ENCODE measurements at regions not wholly inside any gene's neighbourhood (a gene's known extent, or its start where the extent isn't known, plus 50 kb on each side); places are given as distances from the start of the nearest gene placed in this dataset.
A peak's percentile ranks its signal among the peaks of the same experiment; 100 is the strongest.

- ChIA-PET CTCF (no interaction called here), POLR2A (no interaction called here)
- DNase-seq (ENCODE audit: extremely low spot score) = no peak
- TF ChIP-seq BHLHE40 (IDR thresholded peaks at IDR 0.05; ENCODE audit: borderline replicate concordance) (no peak), FOXM1 (IDR thresholded peaks at IDR 0.05; ENCODE audit: borderline replicate concordance) (no peak), FOXA1 (IDR thresholded peaks at IDR 0.05) (no peak), ARNT (IDR thresholded peaks at IDR 0.05) (no peak), CTBP1 (IDR thresholded peaks at IDR 0.05; ENCODE audit: borderline replicate concordance) (no peak), SUZ12 (IDR thresholded peaks at IDR 0.05) (no peak), FOXK2 (IDR thresholded peaks at IDR 0.05) (no peak), SP1 (IDR thresholded peaks at IDR 0.05) (no peak), TARDBP (IDR thresholded peaks at IDR 0.05) (no peak), NFRKB (IDR thresholded peaks at IDR 0.05) (no peak), HDGF (IDR thresholded peaks at IDR 0.05; ENCODE audit: borderline replicate concordance) (no peak), PKNOX1 (IDR thresholded peaks at IDR 0.05) (no peak)
These were observed 69.4 kb upstream of the MORC3 start for GRCh38 chr21:36250423-36251075.

DNA sequence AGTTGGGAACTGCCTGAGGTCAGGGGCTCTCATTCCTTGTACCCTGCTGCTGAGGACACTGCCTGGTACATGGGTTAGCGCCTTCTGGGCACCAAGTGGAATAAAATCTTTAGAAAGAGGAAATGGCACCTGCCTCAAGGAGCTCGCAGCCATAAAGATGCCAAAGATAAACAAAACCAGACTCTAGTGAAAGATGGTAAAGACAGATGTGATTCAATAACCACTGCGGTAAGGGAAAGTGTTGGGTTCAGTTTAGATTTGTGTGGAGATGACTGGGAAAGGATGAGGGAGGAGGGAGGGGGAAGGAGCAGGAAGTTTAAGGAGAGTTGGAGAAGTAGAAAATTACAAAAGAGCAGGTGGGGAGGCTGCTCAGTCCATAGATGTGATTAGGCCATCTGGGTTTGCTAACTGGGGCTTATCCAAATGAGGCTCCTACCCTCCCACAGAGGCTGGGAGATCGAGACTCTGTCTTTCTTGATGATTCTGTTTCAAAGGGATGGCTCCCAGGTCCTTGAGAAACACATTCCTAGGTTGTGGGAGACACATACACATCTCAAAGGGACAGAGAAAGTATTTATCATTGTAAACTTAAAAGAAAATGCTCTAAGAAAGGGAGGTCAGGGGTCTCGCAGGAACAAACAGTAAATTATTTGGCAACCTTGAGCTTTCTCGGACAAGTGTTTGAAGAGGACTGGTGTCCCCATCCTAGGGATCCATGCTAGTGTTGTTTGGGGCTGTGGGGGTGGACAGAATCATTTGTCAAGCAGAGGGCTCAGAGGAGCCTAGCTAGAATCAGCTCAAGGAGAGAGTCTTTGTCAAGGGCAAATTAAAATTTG is 65.7 kb upstream of the MORC3 start:
- CTCF ChIA-PET = no interaction called here
- TF ChIP-seq ARNT (IDR thresholded peaks at IDR 0.05) = no peak
- no peak for TF ChIP-seq TARDBP (IDR thresholded peaks at IDR 0.05)
- no peak for TF ChIP-seq CTBP1 (IDR thresholded peaks at IDR 0.05; ENCODE audit: borderline replicate concordance)
- TF ChIP-seq HDGF (IDR thresholded peaks at IDR 0.05; ENCODE audit: borderline replicate concordance) = no peak
- no peak for TF ChIP-seq FOXK2 (IDR thresholded peaks at IDR 0.05)
- TF ChIP-seq SP1 (IDR thresholded peaks at IDR 0.05) = no peak
- no peak for TF ChIP-seq FOXA1 (IDR thresholded peaks at IDR 0.05)
- TF ChIP-seq NFRKB (IDR thresholded peaks at IDR 0.05) = no peak
- TF ChIP-seq ELF4 (IDR thresholded peaks at IDR 0.05) = no peak
- TF ChIP-seq L3MBTL2 (conservative IDR thresholded peaks at IDR 0.05) = no peak
- TF ChIP-seq BHLHE40 (IDR thresholded peaks at IDR 0.05; ENCODE audit: borderline replicate concordance) = no peak
- POLR2A ChIA-PET = no interaction called here
- no peak for DNase-seq (ENCODE audit: extremely low spot score)

- DNase-seq (ENCODE audit: extremely low spot score) = no peak
- POLR2A ChIA-PET = no interaction called here
These were observed 64.3 kb upstream of the MORC3 start for GRCh38 chr21:36255663-36256062.

GRCh38 chr21:36257657-36258056 is 62.3 kb upstream of the MORC3 start:
- ChIA-PET CTCF (no interaction called here), POLR2A (no interaction called here)
- no peak for TF ChIP-seq ELF4 (IDR thresholded peaks at IDR 0.05)
- DNase-seq (ENCODE audit: extremely low spot score) = no peak

More at GRCh38 chr21:36255663-36256062, 64.3 kb upstream of the MORC3 start:
- TF ChIP-seq NFRKB (IDR thresholded peaks at IDR 0.05) = no peak
- TF ChIP-seq FOXM1 (IDR thresholded peaks at IDR 0.05; ENCODE audit: borderline replicate concordance) = no peak
- TF ChIP-seq PKNOX1 (IDR thresholded peaks at IDR 0.05) = no peak
- no peak for TF ChIP-seq LEF1 (IDR thresholded peaks at IDR 0.05; ENCODE audit: borderline replicate concordance)
- no peak for TF ChIP-seq FOXK2 (IDR thresholded peaks at IDR 0.05)
- no peak for TF ChIP-seq ZNF384 (IDR thresholded peaks at IDR 0.05)
- no peak for TF ChIP-seq L3MBTL2 (conservative IDR thresholded peaks at IDR 0.05)
- no peak for TF ChIP-seq ELF4 (IDR thresholded peaks at IDR 0.05)
- TF ChIP-seq ARNT (IDR thresholded peaks at IDR 0.05) = no peak
- TF ChIP-seq FOXA1 (IDR thresholded peaks at IDR 0.05) = no peak
- TF ChIP-seq TARDBP (IDR thresholded peaks at IDR 0.05) = no peak
- CTCF ChIA-PET = no interaction called here

DNA sequence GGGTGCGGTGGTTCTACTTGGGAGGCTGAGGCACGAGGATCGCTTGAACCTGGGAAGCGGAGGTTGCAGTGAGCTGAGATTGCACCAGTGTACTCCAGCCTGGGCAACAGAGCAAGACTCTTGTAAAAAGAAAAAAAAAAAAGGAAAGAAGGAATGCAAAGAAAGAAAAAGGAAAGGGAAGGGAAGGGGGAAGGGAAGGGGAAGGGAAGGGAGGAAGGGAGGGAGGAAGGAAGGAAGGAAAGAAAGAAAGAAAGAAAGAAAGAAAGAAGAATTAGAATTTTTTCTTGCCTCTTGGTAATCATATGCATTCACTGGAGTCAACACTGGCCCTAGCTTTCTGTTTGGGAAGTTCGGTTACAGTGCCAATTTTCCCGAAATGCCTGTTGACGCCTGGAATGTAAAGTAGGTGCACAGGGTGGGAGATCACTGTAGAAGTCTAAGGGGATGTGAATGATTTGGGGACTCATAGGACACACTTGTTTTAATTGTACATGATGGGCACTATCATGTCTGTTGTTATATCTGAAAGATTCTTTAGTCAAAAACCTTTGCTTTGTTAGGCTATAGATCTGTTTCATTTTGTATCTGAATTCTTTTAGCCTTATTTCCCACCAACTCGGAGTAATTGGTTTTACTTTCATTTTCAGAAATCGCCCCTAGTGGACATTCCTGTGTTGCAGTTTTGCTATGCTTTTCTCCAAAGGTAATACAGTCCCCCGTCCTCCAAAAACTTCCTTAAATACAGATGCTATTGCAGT is 59.8 kb upstream of the MORC3 start:
- TF ChIP-seq CTBP1 (IDR thresholded peaks at IDR 0.05; ENCODE audit: borderline replicate concordance) (no peak), L3MBTL2 (conservative IDR thresholded peaks at IDR 0.05) (0 out of 2 replicates have a peak, but pooled peaks have one; percentile 32)
- peak; percentile 72 for DNase-seq (ENCODE audit: extremely low spot score)
- ChIA-PET POLR2A (no interaction called here), CTCF (interaction anchor here (0.6 to 0.8 kb wide), 7 partner anchors 13 to 124 kb away, joined by 3 read pairs; no protein-coding TSS in a partner anchor)

GRCh38 chr21:36260802-36261201 is 59.2 kb upstream of the MORC3 start:
- POLR2A ChIA-PET = no interaction called here
- CTCF ChIA-PET = interaction anchor here (0.6 kb wide), 1 partner anchor 105 kb away, joined by 3 read pairs; no protein-coding TSS in a partner anchor
- TF ChIP-seq ARNT (IDR thresholded peaks at IDR 0.05) (no peak), BHLHE40 (IDR thresholded peaks at IDR 0.05; ENCODE audit: borderline replicate concordance) (no peak), CTBP1 (IDR thresholded peaks at IDR 0.05; ENCODE audit: borderline replicate concordance) (no peak), SP1 (IDR thresholded peaks at IDR 0.05) (no peak), LEF1 (IDR thresholded peaks at IDR 0.05; ENCODE audit: borderline replicate concordance) (no peak), ELF4 (IDR thresholded peaks at IDR 0.05) (no peak), FOXA1 (IDR thresholded peaks at IDR 0.05) (no peak), SUZ12 (IDR thresholded peaks at IDR 0.05) (no peak), PKNOX1 (IDR thresholded peaks at IDR 0.05) (no peak), HDGF (IDR thresholded peaks at IDR 0.05; ENCODE audit: borderline replicate concordance) (no peak), ZNF384 (IDR thresholded peaks at IDR 0.05) (no peak), FOXK2 (IDR thresholded peaks at IDR 0.05) (no peak), L3MBTL2 (conservative IDR thresholded peaks at IDR 0.05) (no peak), NFRKB (IDR thresholded peaks at IDR 0.05) (no peak), TARDBP (IDR thresholded peaks at IDR 0.05) (no peak), FOXM1 (IDR thresholded peaks at IDR 0.05; ENCODE audit: borderline replicate concordance) (no peak)
- no peak for DNase-seq (ENCODE audit: extremely low spot score)

Data from HEK293T (cell line).